Amniotic epithelial cell (primary cell): ENCODE measurements at regions not wholly inside any gene's neighbourhood (a gene's known extent, or its start where the extent isn't known, plus 50 kb on each side); places are given as distances from the start of the nearest gene placed in this dataset.

Experiments
- DNase-seq: peaks from one replicate; pipeline ENCODE4 v3.0.0-alpha.2; 2010; ENCODE audit warnings: low read depth

DNA sequence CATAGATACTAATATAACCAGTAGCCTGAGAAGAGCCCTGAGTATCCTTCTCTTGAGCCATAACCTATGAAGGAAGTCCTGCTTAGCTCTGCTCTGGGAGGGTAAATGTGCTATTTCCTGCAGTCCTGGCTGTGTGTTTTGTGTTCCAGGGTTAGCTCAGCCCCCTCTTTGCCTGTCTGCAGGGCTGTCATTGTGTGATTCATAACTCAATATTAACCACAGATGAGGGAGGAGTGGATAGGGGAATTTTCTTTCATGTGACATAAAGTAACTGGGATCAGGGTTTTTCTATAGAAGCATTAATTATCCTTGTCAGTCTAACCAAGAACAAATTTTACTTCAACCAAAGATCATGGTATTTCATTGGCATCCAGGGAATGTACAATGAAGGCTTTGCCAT, 183.3 kb upstream of the ZBTB20 start:
- peak; percentile 79 for DNase-seq

DNA sequence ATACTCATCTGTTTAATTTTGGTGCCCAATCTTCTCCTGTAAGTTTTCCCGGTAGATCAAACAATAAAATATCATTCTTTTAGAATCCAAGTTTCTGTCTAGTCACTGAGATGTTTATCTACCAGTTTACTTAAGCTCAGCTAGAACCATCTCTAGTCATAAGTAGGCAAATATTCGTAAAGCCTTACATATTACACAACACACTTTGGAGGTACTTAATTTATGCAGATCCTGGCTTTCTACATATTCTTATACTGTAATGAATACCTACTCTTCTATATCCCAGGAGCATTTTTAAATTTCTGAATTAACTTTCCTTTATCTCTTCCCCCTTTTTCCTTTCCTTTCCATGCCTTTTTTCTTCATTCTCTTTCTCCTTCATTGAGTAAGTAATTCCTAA, 185.9 kb upstream of the ZBTB20 start:
- DNase-seq, result peak; percentile 18

DNA sequence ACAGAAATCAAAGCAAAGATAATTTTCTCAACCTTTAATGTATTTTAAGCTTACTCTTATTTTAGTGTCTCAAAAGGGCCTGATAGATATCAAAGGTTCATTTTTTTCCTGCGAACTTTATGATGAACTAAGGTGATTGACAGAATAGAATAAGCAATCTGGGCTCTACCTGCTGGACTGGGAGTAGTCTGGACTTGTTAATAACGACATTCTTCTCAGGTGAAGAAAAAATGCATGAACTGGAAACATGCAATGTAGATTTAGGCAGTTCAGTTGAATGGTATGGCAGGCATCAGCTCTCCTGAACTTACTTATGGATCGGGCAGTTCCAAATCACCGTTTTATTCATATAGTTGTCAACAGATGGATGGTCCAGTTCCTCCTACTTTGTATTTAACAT, 189.7 kb upstream of the ZBTB20 start:
- DNase-seq, result no peak

DNA sequence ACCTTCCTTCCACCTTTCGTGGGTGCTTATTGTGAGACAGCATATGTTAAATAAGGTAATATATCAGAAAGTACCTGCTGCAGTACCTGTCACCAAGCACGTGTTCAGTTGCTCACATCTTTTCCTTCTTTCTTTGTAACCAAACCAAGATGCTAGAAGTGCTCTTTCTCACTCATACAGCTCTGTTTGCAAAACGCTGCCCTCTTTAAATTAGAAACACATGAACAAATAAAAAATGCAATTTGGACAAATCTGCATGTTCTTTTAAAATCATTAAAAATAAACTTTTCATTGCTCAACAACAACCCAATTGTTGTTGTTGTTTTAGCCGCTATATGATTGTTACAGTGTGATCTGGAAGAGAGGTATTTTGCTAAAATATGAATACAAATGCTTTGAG, 193.5 kb upstream of the ZBTB20 start:
- no peak for DNase-seq

- DNase-seq, result peak; percentile 69
Observed at GRCh38 chr3:115341208-115341607, 194.1 kb upstream of the ZBTB20 start.

GRCh38 chr3:115347737-115348136, 200.6 kb upstream of the ZBTB20 start:
- peak; percentile 69 for DNase-seq

DNA sequence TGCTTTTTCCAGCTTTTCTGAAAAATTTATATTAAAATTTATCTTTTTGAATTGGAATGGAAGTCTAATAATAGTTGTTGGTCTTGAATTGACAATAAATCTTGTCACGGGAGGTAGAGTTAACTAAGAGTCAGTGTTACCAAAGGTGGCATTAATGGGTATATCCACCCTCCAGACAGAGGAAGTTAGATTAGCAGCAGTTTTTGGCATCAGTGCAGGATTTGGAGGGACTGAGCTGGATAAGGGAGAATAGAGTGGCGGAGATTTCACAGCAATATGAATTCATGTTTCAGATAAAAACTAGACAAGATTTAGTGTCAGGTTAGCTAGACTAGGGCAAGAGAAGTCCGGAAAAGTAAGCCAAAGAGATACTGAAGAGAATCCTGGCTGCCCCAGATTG, 201.3 kb upstream of the ZBTB20 start:
- DNase-seq, result no peak

- no peak for DNase-seq
Observed at GRCh38 chr3:115348951-115349745, 202.1 kb upstream of the ZBTB20 start.

- DNase-seq, result no peak
Observed at GRCh38 chr3:115350606-115351005, 203.5 kb upstream of the ZBTB20 start.

- no peak for DNase-seq
Observed at GRCh38 chr3:115351193-115351592, 204.1 kb upstream of the ZBTB20 start.

DNA sequence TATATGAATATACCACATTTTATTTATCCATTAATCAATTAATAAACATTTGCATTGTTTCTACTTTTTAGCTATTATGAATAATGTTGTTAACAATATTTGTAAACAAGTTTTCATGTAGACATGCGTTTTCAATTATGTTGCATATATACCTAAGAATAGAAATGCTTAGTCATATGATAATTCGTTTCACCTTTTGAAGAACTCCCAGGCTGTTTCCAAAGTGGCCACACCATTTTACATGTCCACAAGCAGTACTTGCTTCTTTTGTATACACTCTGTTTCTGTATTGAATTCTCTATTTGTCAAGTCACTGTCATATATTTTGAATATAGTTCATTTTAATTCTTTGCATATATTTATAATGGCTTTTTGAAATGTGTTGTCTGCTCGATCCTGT, 206.9 kb upstream of the ZBTB20 start:
- no peak for DNase-seq

GRCh38 chr3:115357456-115357855, 210.4 kb upstream of the ZBTB20 start:
- DNase-seq, result no peak

DNA sequence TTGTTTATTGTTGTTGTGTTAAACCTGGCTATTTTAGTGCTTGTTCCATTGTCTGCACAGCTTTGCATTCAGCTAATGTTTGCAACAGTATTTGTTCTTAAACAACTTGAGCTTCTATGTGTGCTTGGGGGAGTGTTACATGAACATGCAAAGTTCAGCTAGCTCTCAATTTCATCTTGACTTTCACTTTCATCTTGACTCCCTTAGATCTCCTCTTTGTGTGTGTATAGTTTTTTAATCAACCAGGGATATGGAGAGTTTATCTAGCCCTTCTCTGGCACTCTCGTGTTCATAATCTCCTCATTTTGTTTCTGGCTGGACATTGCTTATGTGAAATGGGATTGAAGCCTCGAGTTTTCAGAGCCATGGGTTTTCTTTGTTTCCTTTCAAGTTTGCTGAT, 212.4 kb upstream of the ZBTB20 start:
- peak; percentile 31 for DNase-seq

DNA sequence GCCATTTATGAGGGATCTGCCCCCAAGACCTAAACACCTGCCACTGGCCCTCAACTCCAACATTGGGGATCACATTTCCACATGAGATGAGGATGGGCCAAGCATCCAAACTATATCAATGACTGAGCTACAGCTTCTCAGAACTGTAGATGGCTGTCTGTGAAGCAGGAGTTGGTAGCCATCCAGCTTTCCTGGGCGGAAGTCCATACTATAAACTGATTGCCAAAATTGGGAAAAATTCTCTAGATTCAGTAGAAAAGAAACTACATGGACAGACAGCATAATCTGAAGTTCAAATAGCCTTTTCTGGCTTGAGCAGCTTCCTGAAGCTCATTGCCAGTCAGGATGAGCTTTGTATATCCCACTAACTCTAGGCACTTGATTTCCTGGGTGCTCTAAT, 214.7 kb upstream of the ZBTB20 start:
- no peak for DNase-seq

- DNase-seq, result peak; percentile 38
Observed at GRCh38 chr3:115363071-115363470, 216.0 kb upstream of the ZBTB20 start.

GRCh38 chr3:115369021-115369420, 221.9 kb upstream of the ZBTB20 start:
- no peak for DNase-seq

DNA sequence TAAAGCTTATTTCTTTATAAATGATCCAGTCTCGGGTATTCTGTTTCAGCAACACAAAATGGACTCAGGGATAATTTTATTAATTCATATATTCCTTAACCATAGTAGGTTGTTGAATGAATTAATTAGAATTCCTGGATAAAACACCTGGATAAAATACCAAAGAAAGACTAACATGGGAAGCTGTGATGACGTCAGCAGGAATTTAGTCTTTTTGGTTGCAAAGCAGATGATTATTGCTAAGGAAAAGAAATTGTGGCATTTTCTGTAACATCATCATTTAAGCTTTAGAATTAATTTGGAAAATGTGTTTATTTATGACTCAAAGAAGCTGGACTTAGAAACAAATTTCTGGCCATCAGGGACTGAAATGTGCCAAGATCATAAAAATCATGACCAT, 228.3 kb upstream of the ZBTB20 start:
- DNase-seq, result no peak

GRCh38 chr3:115380883-115381572, 233.9 kb upstream of the ZBTB20 start:
- DNase-seq, result no peak

DNA sequence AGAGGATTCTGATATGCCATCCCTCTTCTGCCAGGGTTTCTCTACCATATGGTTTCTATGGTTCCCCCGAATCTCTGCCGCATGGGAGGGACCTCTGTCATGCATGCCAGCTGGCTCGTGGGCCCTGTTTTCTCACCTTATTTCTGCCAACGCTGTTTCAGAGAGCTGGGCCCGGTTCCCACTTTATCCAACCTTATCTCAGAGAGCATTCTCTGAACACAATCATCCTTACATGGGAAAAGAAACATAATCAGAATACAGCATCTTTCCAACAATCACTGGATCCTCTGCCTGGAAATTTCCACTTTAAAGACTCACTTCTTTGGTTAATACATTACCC, 234.5 kb upstream of the ZBTB20 start:
- no peak for DNase-seq

DNA sequence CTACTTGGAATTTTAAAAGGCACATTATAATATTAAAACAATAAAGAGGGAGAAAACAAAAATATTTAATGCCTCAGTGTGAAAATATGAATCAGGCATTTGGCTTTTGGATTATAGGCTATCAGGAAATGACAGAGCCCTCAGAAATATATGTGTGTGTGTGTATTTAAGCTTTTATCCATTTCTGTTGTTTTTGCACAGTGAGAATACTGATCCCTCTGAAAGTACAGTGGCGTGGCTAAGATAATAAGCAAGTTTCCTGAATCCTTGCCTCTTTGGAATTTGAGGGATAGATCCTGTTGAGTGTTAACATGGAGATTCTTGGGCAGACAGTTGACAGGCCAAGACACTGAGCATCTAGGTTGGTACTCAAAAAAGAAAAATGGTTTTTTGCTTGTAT, 234.8 kb upstream of the ZBTB20 start:
- no peak for DNase-seq

DNA sequence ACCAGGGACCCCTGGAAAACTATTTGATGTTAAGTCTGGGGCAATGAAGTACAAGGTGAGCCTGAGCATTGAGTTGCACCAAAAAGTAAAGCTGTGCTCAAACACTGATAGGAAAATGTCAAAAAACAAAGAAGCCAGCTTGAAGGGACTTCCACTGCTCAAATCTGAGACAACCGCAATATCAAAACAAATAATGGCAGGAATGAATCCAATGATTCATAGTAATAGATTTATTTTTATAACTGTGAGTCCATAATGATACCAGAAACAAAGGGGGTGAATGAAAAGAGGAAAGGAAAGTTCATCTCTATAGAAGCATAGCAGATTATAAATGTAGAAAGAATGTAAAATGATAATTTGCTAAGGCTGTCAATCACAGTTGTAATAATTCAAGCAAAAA, 237.3 kb upstream of the ZBTB20 start:
- no peak for DNase-seq

DNA sequence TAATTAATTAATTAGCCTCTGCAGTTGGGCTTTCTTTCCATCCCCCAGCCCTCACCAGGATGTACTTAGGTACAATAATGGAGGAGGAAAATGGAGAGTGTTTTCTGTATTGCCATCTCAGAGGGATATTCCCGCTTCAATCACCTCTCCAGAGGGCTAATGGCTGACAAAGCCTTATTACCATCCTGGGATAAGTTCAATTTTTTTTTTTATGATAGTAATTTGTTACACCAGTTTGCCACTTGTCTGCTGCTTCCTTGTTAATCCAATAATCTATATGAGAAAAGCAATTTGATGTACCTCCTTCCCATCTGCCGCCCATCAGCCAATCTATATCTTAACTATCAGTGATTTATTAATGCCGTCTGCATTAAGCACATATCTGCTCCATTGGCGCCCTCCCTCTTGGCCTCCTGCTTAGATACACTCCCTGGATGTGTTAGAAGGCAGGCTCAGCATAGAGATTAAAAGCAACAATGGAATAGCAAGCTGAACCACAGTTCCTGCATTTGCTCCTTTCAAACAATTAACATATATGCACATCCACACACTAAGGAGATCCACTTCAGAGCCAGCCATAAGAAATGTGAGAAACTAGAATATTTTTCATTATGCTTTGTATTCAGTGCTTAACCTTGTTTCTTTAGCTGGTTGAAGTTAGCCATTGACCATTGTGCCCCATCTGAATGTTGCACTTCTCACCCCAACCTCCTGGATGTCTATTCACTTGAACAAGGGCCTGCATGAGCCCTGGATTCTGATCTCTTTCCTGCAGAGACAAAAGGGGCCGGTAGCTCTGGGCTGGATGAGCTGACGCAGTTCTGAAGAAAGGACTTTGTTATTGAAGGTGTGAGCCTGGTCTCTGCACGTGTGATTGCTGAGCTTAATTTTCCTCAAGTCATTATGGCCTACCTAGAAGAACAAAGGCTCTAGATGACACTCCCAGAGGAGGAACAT, 237.3 kb upstream of the GAP43 start:
- DNase-seq, result no peak

DNA sequence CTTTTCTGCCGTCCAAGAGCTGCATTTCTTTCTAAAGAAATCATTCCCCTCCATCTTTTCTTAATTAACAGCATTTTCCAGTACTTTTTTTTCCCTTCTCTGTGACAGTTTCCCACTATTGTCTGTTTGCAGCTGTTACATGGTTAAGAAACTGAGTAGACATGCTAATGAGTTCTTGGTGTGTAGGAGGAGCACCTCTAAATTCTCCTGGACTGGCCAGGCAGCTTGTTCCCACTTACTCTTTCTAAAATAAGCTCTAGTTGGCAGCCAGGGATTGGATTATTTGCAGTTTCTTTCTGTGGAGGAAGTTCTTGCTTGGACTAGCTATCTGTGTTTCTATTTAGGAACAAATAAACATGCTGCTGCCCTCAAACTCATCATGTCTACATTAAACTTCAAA, 235.1 kb upstream of the GAP43 start:
- DNase-seq, result peak; percentile 56
